HepG2 (cell line): ENCODE measurements at regions not wholly inside any gene's neighbourhood (a gene's known extent, or its start where the extent isn't known, plus 50 kb on each side); places are given as distances from the start of the nearest gene placed in this dataset.

Experiments
- ATAC-seq: fragments of 200-7000 bp; cut with Tn5 transposase; 3 replicates; pipeline ENCODE4 v1.9.1; 2020; ENCODE audit warnings: mild to moderate bottlenecking, moderate library complexity
- BruUV-seq: library from RNA; stranded (reverse); fragments of 400-500 nt; replicated peaks from 2 replicates; lab custom pipeline; 2021; lab: Mats Ljungman, UMichigan
- CTCF ChIA-PET: fragments of 300-600 bp; formaldehyde crosslinking; extraction: SDS; loops from one replicate; lab custom pipeline; 2021; ENCODE audit warnings: low total read pairs, inconsistent platforms, low intra/inter-chr PET ratio; lab: Yijun Ruan, JAX
- POLR2A ChIA-PET: fragments of 350-600 bp; sonication (Branson Sonifier 250); formaldehyde crosslinking; loops from one replicate; lab custom pipeline; 2020; ENCODE audit warnings: antibody characterized with exemption, inconsistent platforms; lab: Yijun Ruan, JAX
- DNase-seq: peaks from one replicate; pipeline ENCODE4 v3.0.0-alpha.2; 2015; ENCODE audit warnings: low spot score
- FAIRE-seq: peaks from 3 replicates; lab custom pipeline; 2011; peaks lifted over from hg19 to GRCh38; lab: Jason Lieb, UNC
- H2AFZ ChIP-seq: one replicate; pipeline ENCODE4 v1.6.1; 2011; ENCODE audit warnings: low read length, inconsistent platforms
- H3K27ac ChIP-seq: fragments of 300-600 bp; 3 replicates; pipeline ENCODE4 v1.8.0; 2011; ENCODE audit warnings: mixed run types, mild to moderate bottlenecking, mixed read lengths, low read length, inconsistent platforms; ENCODE audit not compliant: insufficient read depth; ENCODE audit errors: extremely low read length
- H3K27me3 ChIP-seq, 2 experiments: fragments of 200-600 bp in 1 of 2; 2 replicates in 1 of 2; 3 replicates in 1 of 2; pipeline versions ENCODE4 v1.6.0 to v1.8.0; 2011; ENCODE audit warnings: low read length in 2 of 2, mild to moderate bottlenecking in 2 of 2, moderate library complexity in 2 of 2, inconsistent platforms in 1 of 2; ENCODE audit not compliant: insufficient read depth in 2 of 2, control insufficient read depth in 1 of 2
- H3K36me3 ChIP-seq, 2 experiments: fragments of 200-600 bp in 1 of 2; replicated peaks in 1 of 2; 2 replicates in 1 of 2; 3 replicates in 1 of 2; pipeline versions ENCODE4 v1.5.1 to v1.8.0; 2011; ENCODE audit warnings: low read length in 2 of 2, inconsistent platforms in 1 of 2; ENCODE audit not compliant: insufficient read depth in 2 of 2, control insufficient read depth in 1 of 2
- H3K4me1 ChIP-seq: 2 replicates; pipeline ENCODE4 v1.5.1; 2012; ENCODE audit warnings: low read length, inconsistent platforms; ENCODE audit not compliant: insufficient read depth
- H3K4me2 ChIP-seq: 2 replicates; pipeline ENCODE4 v1.6.0; 2011; ENCODE audit warnings: low read depth, low read length, inconsistent platforms
- H3K4me3 ChIP-seq, 3 experiments: fragments of 200-600 bp in 1 of 3; sonication (generic), shearing (Covaris generic) in 1 of 3; replicated peaks in 1 of 3; 2 replicates each; pipeline ENCODE4 v1.5.1; 2011 to 2016; ENCODE audit warnings: low read length in 3 of 3, inconsistent platforms in 2 of 3, low read depth in 2 of 3, mild to moderate bottlenecking in 2 of 3, control low read depth in 1 of 3, mixed read lengths in 1 of 3; ENCODE audit not compliant: insufficient read depth in 1 of 3
- H3K79me2 ChIP-seq: one replicate; pipeline ENCODE4 v1.6.1; 2011; ENCODE audit warnings: low read length, inconsistent platforms; ENCODE audit not compliant: insufficient read depth
- H3K9ac ChIP-seq: 2 replicates; pipeline ENCODE4 v1.6.0; 2011; ENCODE audit warnings: mild to moderate bottlenecking, low read depth, low read length, inconsistent platforms; ENCODE audit not compliant: insufficient read depth
- H3K9me3 ChIP-seq: 2 replicates; pipeline ENCODE4 v1.5.1; 2012; ENCODE audit warnings: mild to moderate bottlenecking, low read length
- H4K20me1 ChIP-seq: 2 replicates; pipeline ENCODE4 v1.6.0; 2011; ENCODE audit warnings: inconsistent platforms, mild to moderate bottlenecking, low read length, moderate library complexity; ENCODE audit not compliant: insufficient read depth
- ATF7 ChIP-seq, 2 experiments: fragments of 450-650 bp in 1 of 2; sonication (generic) in 1 of 2; formaldehyde crosslinking in 1 of 2; IDR thresholded peaks; 2 replicates each; pipeline versions ENCODE4 v1.4.0 to v1.6.1; 2016 to 2020; ENCODE audit warnings: antibody characterized with exemption in 1 of 2, mild to moderate bottlenecking in 1 of 2, missing genetic modification reagents in 1 of 2
- CAMTA2 ChIP-seq: sonication (generic); formaldehyde crosslinking; IDR thresholded peaks from 2 replicates; pipeline ENCODE4 v1.4.0; 2020; ENCODE audit warnings: mild to moderate bottlenecking, missing genetic modification reagents, borderline replicate concordance
- MAFF ChIP-seq: IDR thresholded peaks from 2 replicates; pipeline ENCODE4 v1.6.1; 2011; ENCODE audit warnings: low read depth, low read length, improper control_type of control experiment
- MAFK ChIP-seq, 2 experiments: IDR thresholded peaks in 1 of 2; conservative IDR thresholded peaks in 1 of 2; 2 replicates each; pipeline ENCODE4 v1.6.1; 2011; ENCODE audit warnings: improper control_type of control experiment in 2 of 2, low read length in 2 of 2
- NFKB2 ChIP-seq: sonication (generic); formaldehyde crosslinking; IDR thresholded peaks from 2 replicates; pipeline ENCODE4 v1.4.0; 2020; ENCODE audit warnings: missing genetic modification reagents, borderline replicate concordance
- PAX8 ChIP-seq: sonication (generic); formaldehyde crosslinking; IDR thresholded peaks from 2 replicates; pipeline ENCODE4 v1.8.0; 2022; ENCODE audit warnings: mild to moderate bottlenecking, missing genetic modification reagents, borderline replicate concordance
- SOX5 ChIP-seq: IDR thresholded peaks from 2 replicates; pipeline ENCODE4 v1.6.1; 2016; ENCODE audit warnings: borderline replicate concordance
- SP1 ChIP-seq, 2 experiments: fragments of 450-650 bp in 1 of 2; sonication (generic) in 1 of 2; formaldehyde crosslinking in 1 of 2; IDR thresholded peaks; 2 replicates each; pipeline versions ENCODE4 v1.4.0 to v1.6.1; 2016 to 2020; ENCODE audit warnings: missing genetic modification reagents in 1 of 2
- ZNF816 ChIP-seq: sonication (generic); formaldehyde crosslinking; IDR thresholded peaks from 2 replicates; pipeline ENCODE4 v1.8.0; 2022; ENCODE audit warnings: missing genetic modification reagents, mild to moderate bottlenecking, borderline replicate concordance
- WGBS: methylation state at CpG from one replicate; pipeline ENCODE4 v1.1.6; 2017; ENCODE audit warnings: low lambda C conversion rate; 5-methylcytosine and 5-hydroxymethylcytosine counted together
- in situ Hi-C: cut with HindIII; loops from 2 replicates; pipeline ENCODE4 v1.10.0; 2017; ENCODE audit warnings: low pct_unique_long_range_greater_than_20kb; ENCODE audit not compliant: extremely low pct_ligation_motif_present
- intact Hi-C: fragments of 100-400 bp; cut with micrococcal nuclease; formaldehyde crosslinking; loops from one replicate; pipeline ENCODE4 v1.10.0; 2022; ENCODE audit not compliant: unreplicated experiment
- TF ChIP-seq, protein P1 (sequence below): fragments of 450-650 bp; IDR thresholded peaks from 2 replicates; pipeline ENCODE4 v1.6.1; 2017; ENCODE audit warnings: mild to moderate bottlenecking

DNA sequence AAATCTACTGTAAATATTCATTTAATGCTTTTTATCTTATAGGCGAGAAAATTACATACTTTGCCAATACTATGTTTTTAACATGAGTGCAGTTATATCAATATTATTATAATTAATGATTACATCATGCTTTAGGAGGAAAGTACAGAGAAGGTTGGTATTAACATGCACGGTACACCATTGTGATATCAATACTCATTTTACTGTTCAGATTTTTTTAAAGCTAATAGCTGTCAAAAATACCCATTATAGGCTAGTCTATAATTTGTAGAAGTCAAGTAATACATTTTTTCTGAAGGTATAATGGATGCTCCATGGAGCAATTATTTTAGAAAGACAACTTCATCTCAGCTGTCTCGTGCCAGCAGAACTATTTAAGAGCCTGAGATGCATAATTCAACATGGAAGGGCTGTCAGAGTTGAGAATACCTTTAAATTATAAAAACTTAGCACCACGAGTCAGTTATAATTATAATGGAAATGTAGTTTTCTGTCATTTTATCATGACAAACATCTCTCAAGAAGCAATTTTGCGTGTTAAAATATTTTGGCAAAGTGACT is 1641.7 kb upstream of the ACVR2A start:
- no TSS peak for BruUV-seq
- 8% methylated on average over 5 of the region's 5 CpGs for WGBS

DNA sequence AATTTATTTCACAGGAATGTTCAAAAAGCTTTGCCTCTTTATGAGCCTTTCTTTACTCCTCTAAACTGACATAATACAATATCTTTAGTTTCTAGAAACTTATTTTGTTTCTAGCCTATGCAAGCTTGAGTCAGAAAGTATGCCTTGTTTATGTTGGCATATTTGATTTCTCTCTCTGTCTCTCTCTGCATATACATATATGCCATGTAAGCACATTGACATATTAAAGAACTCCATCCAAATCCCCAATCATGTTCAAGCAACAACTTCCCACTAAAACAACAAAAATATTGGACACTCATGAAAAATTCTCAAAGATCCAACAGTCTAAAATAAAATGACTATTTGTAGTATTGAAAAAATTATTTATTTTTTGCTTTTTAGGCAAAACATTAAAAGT is 1651.2 kb upstream of the ACVR2A start:
- in situ Hi-C loops (no loop called here), intact Hi-C loops (no loop called here)
- Histone ChIP-seq H3K4me1 (no peaks in the 10 kb centered on the region), H3K4me2 (no peak overlapping the region), H3K4me3 (no peak overlapping the region), H3K27me3 (no peaks in the 10 kb centered on the region), H3K27ac (no peak overlapping the region), H4K20me1 (no peaks in the 10 kb centered on the region), H3K9ac (no peak overlapping the region), H3K9me3 (no peaks in the 10 kb centered on the region), H3K36me3 (no peaks in the 10 kb centered on the region), H3K79me2 (no peaks in the 10 kb centered on the region), H2AFZ (no peak overlapping the region)
- BruUV-seq, result no TSS peak
- no peak for DNase-seq
- CTCF ChIA-PET, result no interaction called here
- POLR2A ChIA-PET, result no interaction called here
- FAIRE-seq, result no peak
- no peak for ATAC-seq
- TF ChIP-seq, protein P1, sequence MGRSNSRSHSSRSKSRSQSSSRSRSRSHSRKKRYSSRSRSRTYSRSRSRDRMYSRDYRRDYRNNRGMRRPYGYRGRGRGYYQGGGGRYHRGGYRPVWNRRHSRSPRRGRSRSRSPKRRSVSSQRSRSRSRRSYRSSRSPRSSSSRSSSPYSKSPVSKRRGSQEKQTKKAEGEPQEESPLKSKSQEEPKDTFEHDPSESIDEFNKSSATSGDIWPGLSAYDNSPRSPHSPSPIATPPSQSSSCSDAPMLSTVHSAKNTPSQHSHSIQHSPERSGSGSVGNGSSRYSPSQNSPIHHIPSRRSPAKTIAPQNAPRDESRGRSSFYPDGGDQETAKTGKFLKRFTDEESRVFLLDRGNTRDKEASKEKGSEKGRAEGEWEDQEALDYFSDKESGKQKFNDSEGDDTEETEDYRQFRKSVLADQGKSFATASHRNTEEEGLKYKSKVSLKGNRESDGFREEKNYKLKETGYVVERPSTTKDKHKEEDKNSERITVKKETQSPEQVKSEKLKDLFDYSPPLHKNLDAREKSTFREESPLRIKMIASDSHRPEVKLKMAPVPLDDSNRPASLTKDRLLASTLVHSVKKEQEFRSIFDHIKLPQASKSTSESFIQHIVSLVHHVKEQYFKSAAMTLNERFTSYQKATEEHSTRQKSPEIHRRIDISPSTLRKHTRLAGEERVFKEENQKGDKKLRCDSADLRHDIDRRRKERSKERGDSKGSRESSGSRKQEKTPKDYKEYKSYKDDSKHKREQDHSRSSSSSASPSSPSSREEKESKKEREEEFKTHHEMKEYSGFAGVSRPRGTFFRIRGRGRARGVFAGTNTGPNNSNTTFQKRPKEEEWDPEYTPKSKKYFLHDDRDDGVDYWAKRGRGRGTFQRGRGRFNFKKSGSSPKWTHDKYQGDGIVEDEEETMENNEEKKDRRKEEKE, result no peak
- TF ChIP-seq SOX5 (no peak), MAFK (conservative IDR thresholded peaks at IDR 0.05 in 1 of 2, IDR thresholded peaks at IDR 0.05 in 1 of 2; ENCODE audit: low read length in 2 of 2) (peak; percentile 48 to 72; a peak in 3 of 4 replicates), MAFF (peak; percentile 51; the same call in 1 of the 2 replicates), CAMTA2 (CRISPR knock-in tag) (no peak), SP1 (IDR thresholded peaks at IDR 0.05) (no peak), SP1 (CRISPR knock-in tag; IDR thresholded peaks at IDR 0.05) (no peak), NFKB2 (CRISPR knock-in tag) (no peak), ZNF816 (no peak)

More for the DNA sequence above, 1641.7 kb upstream of the ACVR2A start:
- no peak overlapping the region for H3K4me2 ChIP-seq
- H3K4me1 ChIP-seq, result no peaks in the 10 kb centered on the region
- FAIRE-seq (no peak), ATAC-seq (no peak), DNase-seq (no peak)
- intact Hi-C loops, result no loop called here
- no peak overlapping the region for H2AFZ ChIP-seq
- no peaks in the 10 kb centered on the region for H4K20me1 ChIP-seq
- CTCF ChIA-PET, result no interaction called here
- H3K9me3 ChIP-seq, result no peaks in the 10 kb centered on the region
- H3K27ac ChIP-seq, result no peak overlapping the region
- H3K4me3 ChIP-seq, result no peak overlapping the region
- no peak overlapping the region for H3K9ac ChIP-seq
- H3K36me3 ChIP-seq, result no peaks in the 10 kb centered on the region
- H3K79me2 ChIP-seq, result no peaks in the 10 kb centered on the region
- no peak for TF ChIP-seq PAX8 (CRISPR knock-in tag)
- 0 out of 2 replicates have a peak, but pooled peaks have one; percentile 42 for TF ChIP-seq ATF7 (IDR thresholded peaks at IDR 0.05)
- no peak for TF ChIP-seq ATF7 (CRISPR knock-in tag; IDR thresholded peaks at IDR 0.05)
- TF ChIP-seq, all 625 proteins: peak for 1
- in situ Hi-C loops, result no loop called here
- POLR2A ChIA-PET, result no interaction called here
- no peaks in the 10 kb centered on the region for H3K27me3 ChIP-seq
